NCI-H187 (cell line): ENCODE measurements at regions not wholly inside any gene's neighbourhood (a gene's known extent, or its start where the extent isn't known, plus 50 kb on each side); places are given as distances from the start of the nearest gene placed in this dataset.
A peak's percentile ranks its signal among the peaks of the same experiment; 100 is the strongest.

ENCODE experiments used
- DNase-seq, 2 experiments: peaks; one replicate each; lab custom pipeline; 2025; lab: John Stamatoyannopoulos, UW

GRCh38 chr4:89422441-89422990, 114.9 kb upstream of the GPRIN3 start:
- no peak for DNase-seq

- no peak for DNase-seq
Observed at GRCh38 chr4:89420507-89420906, 112.9 kb upstream of the GPRIN3 start.

- DNase-seq: no peak
Observed at GRCh38 chr4:89419111-89419695, 111.6 kb upstream of the GPRIN3 start.

GRCh38 chr4:89416960-89417359, 109.4 kb upstream of the GPRIN3 start:
- no peak for DNase-seq

- DNase-seq: peak in 1 of 2 experiments; percentile 5
Observed at GRCh38 chr4:89413518-89413917, 105.9 kb upstream of the GPRIN3 start.

- DNase-seq: no peak
Observed at GRCh38 chr4:89411539-89412309, 104.1 kb upstream of the GPRIN3 start.

- DNase-seq: no peak
Observed at GRCh38 chr4:89410687-89411086, 103.1 kb upstream of the GPRIN3 start.

- DNase-seq: no peak
Observed at GRCh38 chr4:89404530-89404929, 96.9 kb upstream of the GPRIN3 start.

GRCh38 chr4:89403826-89404225, 96.2 kb upstream of the GPRIN3 start:
- no peak for DNase-seq

GRCh38 chr4:89400287-89401035, 92.9 kb upstream of the GPRIN3 start:
- DNase-seq: no peak

GRCh38 chr4:89398644-89399043, 91.0 kb upstream of the GPRIN3 start:
- DNase-seq: no peak

GRCh38 chr4:89398146-89398545, 90.5 kb upstream of the GPRIN3 start:
- no peak for DNase-seq

- no peak for DNase-seq
Observed at GRCh38 chr4:89397441-89397840, 89.8 kb upstream of the GPRIN3 start.

- no peak for DNase-seq
Observed at GRCh38 chr4:89382439-89382838, 74.8 kb upstream of the GPRIN3 start.

- no peak for DNase-seq
Observed at GRCh38 chr4:89380980-89381379, 73.4 kb upstream of the GPRIN3 start.

- DNase-seq: no peak
Observed at GRCh38 chr4:89379511-89380044, 72.0 kb upstream of the GPRIN3 start.

GRCh38 chr4:89373394-89373793, 65.8 kb upstream of the GPRIN3 start:
- no peak for DNase-seq

GRCh38 chr4:89371614-89372013, 64.0 kb upstream of the GPRIN3 start:
- DNase-seq: no peak

- DNase-seq: no peak
Observed at GRCh38 chr4:89369581-89369980, 62.0 kb upstream of the GPRIN3 start.

- no peak for DNase-seq
Observed at GRCh38 chr4:89368861-89369260, 61.3 kb upstream of the GPRIN3 start.

- DNase-seq: no peak
Observed at GRCh38 chr4:89365776-89366175, 58.2 kb upstream of the GPRIN3 start.

- no peak for DNase-seq
Observed at GRCh38 chr4:89365375-89365774, 57.8 kb upstream of the GPRIN3 start.

GRCh38 chr4:89364541-89364940, 56.9 kb upstream of the GPRIN3 start:
- DNase-seq: no peak
